Mucosa of gallbladder (tissue), 1 donor: ENCODE measurements at regions not wholly inside any gene's neighbourhood (a gene's known extent, or its start where the extent isn't known, plus 50 kb on each side); places are given as distances from the start of the nearest gene placed in this dataset.

Source experiments
- DNase-seq: peaks from one replicate; pipeline ENCODE4 v3.0.0-alpha.2; 2020; ENCODE audit warnings: low spot score
- donor health status: DM: no; HTN: no; CAD: no.

GRCh38 chr4:140316799-140317198, 56.6 kb upstream of the SCOC start:
- no peak for DNase-seq

GRCh38 chr4:140315970-140316369, 57.5 kb upstream of the SCOC start:
- DNase-seq, result no peak

DNA sequence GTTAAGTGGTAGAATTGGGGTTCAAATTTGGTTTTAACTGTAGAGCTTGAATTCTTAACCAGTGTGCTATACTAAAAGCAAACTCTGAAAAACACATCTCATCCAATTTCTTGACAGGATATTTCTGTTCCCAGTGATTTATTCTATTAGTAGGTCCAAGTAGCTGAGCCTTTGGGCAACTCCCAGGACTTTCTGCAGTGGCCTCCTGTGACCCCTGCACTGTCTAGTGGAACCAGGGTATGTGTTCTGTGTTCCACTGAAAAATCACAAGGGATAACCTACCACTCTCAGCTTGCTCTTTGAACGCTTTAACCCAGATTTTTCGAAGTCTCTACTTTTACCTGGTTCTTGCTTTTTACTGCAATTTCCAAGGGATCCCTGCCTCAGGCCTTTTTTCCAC, 58.0 kb upstream of the SCOC start:
- no peak for DNase-seq

- DNase-seq, result no peak
Measured at GRCh38 chr4:140315019-140315418, 58.4 kb upstream of the SCOC start.

DNA sequence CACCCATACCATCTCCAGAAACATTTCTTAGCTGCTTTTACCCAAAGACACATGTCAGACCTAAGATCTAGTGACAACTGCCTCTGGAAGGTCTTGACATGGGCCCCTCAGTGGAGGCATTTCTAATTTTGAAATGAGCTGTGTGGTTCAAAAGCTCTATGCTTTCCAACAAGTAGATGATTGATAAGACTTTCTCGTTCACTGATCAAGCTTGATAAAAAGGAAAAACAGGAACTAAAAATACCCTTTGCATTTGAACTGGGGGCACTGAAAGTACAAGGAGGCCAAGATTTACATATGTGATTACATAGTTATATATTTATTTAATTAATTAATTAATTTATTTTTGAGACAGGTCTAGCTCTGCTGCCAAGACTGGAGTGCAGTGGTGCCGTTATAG, 61.3 kb upstream of the SCOC start:
- DNase-seq, result no peak

DNA sequence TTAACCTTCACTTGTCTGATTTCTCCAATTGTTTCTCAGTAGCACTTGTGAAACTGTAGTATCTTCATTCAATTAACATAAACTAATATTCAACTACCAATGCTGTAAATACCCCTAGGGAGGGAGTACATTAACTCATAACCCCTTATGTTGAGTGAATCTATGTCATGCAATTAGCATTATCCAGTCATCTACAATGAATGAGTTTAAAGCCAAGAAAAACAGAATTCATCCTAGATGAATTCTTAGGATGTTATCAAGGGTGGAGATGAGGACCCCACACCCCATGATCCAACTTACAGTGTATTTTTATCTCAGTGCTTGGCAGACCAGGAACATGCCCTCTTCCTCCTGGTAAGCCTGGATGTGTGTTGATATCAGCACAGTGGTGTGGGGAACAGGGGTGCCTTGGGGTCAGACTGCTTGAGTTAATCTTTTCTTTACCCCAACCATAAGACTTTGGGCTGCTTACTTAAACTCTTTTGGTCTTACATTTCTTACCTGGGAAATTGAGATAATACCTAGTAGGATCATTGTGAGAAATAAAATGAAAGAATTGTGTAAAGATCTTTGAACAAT, 62.1 kb upstream of the SCOC start:
- DNase-seq, result no peak

GRCh38 chr4:140309124-140309870, 64.1 kb upstream of the SCOC start:
- no peak for DNase-seq

- peak; percentile 44 for DNase-seq
Measured at GRCh38 chr4:140308366-140309123, 64.9 kb upstream of the SCOC start.

DNA sequence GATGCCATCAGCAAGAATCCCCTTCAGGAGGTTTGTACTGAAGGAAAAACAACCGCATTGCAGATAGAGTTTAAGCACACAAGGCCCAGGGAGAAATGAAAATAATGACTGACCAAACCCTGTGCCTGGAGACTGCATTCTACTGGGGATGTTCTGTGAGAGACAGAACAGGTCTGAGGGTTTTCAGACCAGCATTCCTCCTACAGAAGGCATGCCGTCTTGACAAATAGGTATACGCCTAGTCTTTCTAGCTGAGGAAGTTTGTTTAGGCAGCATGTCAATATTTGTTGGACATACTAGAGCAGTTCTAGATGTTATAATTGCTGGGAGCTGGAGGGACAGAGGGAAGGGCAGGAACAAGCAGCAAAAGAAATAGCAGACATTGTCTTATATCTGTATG, 68.4 kb upstream of the SCOC start:
- no peak for DNase-seq

- no peak for DNase-seq
Measured at GRCh38 chr4:140304346-140304745, 69.1 kb upstream of the SCOC start.

DNA sequence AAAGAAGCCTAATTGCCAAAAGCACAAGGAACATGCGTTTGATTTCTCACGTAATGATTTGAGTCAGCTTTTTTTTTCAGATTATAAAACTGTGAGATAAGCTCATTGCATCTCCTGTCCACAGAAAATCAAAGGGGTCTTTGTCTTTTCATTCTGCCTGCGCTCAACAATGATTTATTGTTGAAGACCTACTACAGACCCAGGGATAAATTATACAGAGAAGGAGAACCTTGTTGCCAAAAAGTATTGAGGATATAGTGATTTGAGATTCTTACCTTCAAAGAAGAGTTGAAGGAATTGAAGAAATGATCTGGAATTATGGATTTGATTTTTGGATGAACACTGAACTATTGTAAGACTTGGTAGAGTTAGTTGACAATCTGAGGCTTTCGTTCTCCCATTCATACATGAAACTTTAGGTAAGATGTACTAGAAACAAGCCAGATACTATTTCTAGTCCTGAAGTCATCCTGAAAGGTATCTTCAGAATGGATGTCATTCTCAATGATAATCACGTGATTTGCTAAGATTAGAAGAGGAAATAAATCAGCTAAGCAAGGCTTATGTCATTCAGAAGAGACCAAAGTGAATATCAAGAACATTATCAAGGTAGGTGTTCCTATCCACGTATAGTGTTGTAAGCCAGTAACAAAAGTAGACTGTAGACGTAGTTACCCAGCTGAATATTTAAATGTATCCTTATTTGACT, 71.1 kb upstream of the SCOC start:
- no peak for DNase-seq

DNA sequence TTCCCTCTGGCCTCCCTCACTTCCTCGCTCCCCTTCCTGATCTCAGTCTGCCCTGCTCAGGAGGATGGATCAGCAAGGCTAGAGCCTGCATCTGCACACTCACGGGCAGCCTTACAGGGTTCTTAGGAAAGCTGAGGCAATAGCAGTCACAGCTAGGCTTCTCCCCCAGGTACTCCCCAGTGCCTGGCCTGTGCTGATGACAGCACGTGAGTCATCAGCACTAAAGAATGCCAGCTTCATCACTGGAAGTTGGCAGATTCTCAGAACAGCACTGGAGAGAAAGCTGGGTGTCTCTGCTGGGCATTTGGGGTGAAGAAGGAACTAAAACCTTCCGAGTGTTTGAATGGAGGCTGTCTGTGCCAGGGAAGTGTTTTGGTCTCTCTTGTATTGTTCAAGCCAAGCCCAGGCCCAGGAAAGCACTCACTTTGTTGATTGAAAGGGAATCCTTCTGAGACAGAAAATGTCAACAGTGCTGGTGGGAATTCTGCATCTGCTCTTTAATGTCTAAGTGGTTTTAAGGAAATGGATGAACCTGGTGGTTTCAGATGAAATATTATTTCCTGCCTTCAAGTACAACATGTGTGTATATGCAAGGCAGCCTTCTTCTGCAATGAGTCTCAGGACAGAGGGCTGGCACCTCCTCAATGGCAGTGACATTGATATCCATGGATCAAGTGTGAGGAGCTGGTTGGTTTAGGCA, 73.0 kb upstream of the SCOC start:
- peak; percentile 11 for DNase-seq

GRCh38 chr4:140298001-140298400, 75.4 kb upstream of the SCOC start:
- DNase-seq, result no peak

GRCh38 chr4:140297221-140297570, 76.2 kb upstream of the SCOC start:
- DNase-seq, result peak; percentile 11

- peak; percentile 64 for DNase-seq
Measured at GRCh38 chr4:140296335-140297220, 76.9 kb upstream of the SCOC start.

- no peak for DNase-seq
Measured at GRCh38 chr4:140293979-140294378, 79.5 kb upstream of the SCOC start.

GRCh38 chr4:140291259-140291658, 82.2 kb upstream of the SCOC start:
- no peak for DNase-seq

DNA sequence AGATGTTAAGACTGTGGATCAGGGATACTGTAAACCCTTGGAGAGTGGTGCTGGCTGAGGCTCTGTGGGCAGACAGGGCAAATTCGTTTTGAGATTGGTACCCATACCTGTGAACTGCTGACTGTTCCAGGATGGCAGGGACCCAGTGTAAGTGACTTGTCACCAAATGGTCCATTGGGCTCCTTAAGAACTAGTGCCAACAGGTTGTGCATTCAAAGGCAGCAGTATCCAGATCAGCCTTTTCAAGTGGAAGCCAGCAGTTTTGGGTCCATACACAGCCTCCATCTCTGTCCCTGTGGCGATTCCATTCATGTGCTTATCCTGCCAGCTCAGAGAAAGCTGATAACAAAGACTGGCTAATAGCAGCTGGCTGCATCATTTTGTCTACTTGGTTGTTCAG, 84.0 kb upstream of the SCOC start:
- no peak for DNase-seq

GRCh38 chr4:140286456-140286855, 87.0 kb upstream of the SCOC start:
- DNase-seq, result no peak

GRCh38 chr4:140284456-140284855, 89.0 kb upstream of the SCOC start:
- DNase-seq, result no peak
